OCI-LY7 (cell line): ENCODE measurements at regions not wholly inside any gene's neighbourhood (a gene's known extent, or its start where the extent isn't known, plus 50 kb on each side); places are given as distances from the start of the nearest gene placed in this dataset.

ENCODE experiments used
- EZH2phosphoT487 ChIP-seq: fragments of 200-600 bp; sonication (generic); IDR thresholded peaks from 2 replicates; pipeline ENCODE4 v1.6.1; 2018; ENCODE audit warnings: low read depth, borderline replicate concordance, mild to moderate bottlenecking, mixed run types, antibody characterized with exemption, low read length, moderate library complexity, mixed read lengths
- TF ChIP-seq, protein P1 (sequence below): fragments of 200-600 bp; sonication (generic); conservative IDR thresholded peaks from 2 replicates; pipeline ENCODE4 v1.5.1; 2014; ENCODE audit warnings: mild to moderate bottlenecking, antibody characterized with exemption, low read length, moderate library complexity, mixed read lengths

DNA sequence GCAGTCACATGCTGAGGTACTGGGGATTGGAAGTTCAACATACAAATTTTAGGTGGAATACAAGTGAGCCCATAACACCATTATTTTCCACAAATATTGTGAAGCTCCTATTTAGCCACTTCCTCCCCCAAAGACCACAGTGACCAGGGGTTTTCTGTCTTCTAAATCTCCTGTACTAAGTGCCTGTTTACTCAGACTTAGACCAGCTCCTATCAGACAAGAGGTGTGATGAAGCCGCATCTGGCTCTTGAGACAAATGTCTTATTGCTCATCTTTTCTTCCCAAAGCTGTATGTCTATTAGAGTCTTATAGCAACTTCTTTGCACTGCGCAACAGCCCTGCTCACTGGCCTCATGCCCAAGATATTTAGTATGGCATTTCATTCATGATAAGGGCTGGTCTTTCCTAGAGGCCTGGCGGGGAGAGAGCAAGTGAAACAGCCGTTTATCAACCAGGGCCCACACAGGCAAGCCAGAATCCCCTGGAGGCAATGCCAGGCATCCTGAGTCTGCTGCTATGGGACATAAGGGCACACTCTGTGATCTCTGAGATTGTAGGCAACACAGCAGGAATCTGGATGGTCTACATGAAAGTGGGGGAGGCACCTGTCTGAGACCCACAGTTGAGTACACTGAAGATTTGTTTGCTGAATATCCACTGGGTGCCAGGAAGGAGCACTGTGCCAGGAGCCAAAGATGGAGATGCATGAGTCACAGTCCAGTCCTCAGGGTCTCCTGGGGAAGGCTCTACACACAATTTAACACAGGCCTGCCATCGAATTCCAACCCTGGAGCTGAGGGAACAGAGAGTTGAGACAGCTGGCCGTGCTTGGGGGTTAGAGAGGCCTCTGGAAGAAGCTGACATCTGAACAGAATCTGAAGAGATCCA is 78.5 kb upstream of the NCAM1 start:
- TF ChIP-seq, protein P1, sequence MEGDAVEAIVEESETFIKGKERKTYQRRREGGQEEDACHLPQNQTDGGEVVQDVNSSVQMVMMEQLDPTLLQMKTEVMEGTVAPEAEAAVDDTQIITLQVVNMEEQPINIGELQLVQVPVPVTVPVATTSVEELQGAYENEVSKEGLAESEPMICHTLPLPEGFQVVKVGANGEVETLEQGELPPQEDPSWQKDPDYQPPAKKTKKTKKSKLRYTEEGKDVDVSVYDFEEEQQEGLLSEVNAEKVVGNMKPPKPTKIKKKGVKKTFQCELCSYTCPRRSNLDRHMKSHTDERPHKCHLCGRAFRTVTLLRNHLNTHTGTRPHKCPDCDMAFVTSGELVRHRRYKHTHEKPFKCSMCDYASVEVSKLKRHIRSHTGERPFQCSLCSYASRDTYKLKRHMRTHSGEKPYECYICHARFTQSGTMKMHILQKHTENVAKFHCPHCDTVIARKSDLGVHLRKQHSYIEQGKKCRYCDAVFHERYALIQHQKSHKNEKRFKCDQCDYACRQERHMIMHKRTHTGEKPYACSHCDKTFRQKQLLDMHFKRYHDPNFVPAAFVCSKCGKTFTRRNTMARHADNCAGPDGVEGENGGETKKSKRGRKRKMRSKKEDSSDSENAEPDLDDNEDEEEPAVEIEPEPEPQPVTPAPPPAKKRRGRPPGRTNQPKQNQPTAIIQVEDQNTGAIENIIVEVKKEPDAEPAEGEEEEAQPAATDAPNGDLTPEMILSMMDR = no peak
- no peak for TF ChIP-seq EZH2phosphoT487
